WTC11 (cell line): ENCODE measurements at regions not wholly inside any gene's neighbourhood (a gene's known extent, or its start where the extent isn't known, plus 50 kb on each side); places are given as distances from the start of the nearest gene placed in this dataset.

Source experiments
- ATAC-seq: fragments of 200-7000 bp; cut with Tn5 transposase; 2 replicates; pipeline ENCODE4 v1.10.0; 2021; ENCODE audit warnings: mild to moderate bottlenecking, moderate library complexity
- CTCF ChIA-PET: fragments of 300-600 bp; sonication (Branson Sonifier 250); formaldehyde crosslinking; loops from one replicate; lab custom pipeline; 2021; ENCODE audit warnings: antibody characterized with exemption; lab: Charles Lee
- POLR2A ChIA-PET: fragments of 350-600 bp; sonication (Branson Sonifier 250); formaldehyde crosslinking; loops from one replicate; lab custom pipeline; 2021; ENCODE audit warnings: antibody characterized with exemption; lab: Charles Lee
- DNase-seq: peaks from one replicate; pipeline ENCODE4 v3.0.0; 2021; ENCODE audit warnings: low spot score
- H3K27ac Mint-ChIP-seq: 2 replicates; pipeline ENCODE4 v1.8.0; 2021; ENCODE audit warnings: mixed read lengths
- H3K27me3 Mint-ChIP-seq: 2 replicates; pipeline ENCODE4 v1.8.0; 2021; ENCODE audit warnings: low read depth, mild to moderate bottlenecking, moderate library complexity, mixed read lengths
- H3K36me3 Mint-ChIP-seq: 2 replicates; pipeline ENCODE4 v1.8.0; 2021; ENCODE audit warnings: mixed read lengths
- H3K4me1 Mint-ChIP-seq: 2 replicates; pipeline ENCODE4 v1.8.0; 2022; ENCODE audit warnings: mixed read lengths
- H3K4me3 Mint-ChIP-seq: 2 replicates; pipeline ENCODE4 v1.8.0; 2021; ENCODE audit warnings: mild to moderate bottlenecking, moderate library complexity, mixed read lengths
- H3K9me3 Mint-ChIP-seq: 2 replicates; pipeline ENCODE4 v1.8.0; 2021; ENCODE audit warnings: mixed read lengths
- ARID4B ChIP-seq: sonication (generic); formaldehyde crosslinking; IDR thresholded peaks from 2 replicates; pipeline ENCODE4 v1.8.0; 2023; ENCODE audit warnings: missing genetic modification reagents, mild to moderate bottlenecking, borderline replicate concordance
- ATF1 ChIP-seq: sonication (generic); formaldehyde crosslinking; IDR thresholded peaks from 2 replicates; pipeline ENCODE4 v1.8.1; 2023; ENCODE audit warnings: mild to moderate bottlenecking, moderate library complexity, missing genetic modification reagents
- FOXJ3 ChIP-seq: sonication (generic); formaldehyde crosslinking; IDR thresholded peaks from 2 replicates; pipeline ENCODE4 v1.9.0; 2021; ENCODE audit warnings: missing genetic modification reagents, mild to moderate bottlenecking, borderline replicate concordance
- FOXK1 ChIP-seq: sonication (generic); formaldehyde crosslinking; IDR thresholded peaks from 2 replicates; pipeline ENCODE4 v1.8.0; 2022; ENCODE audit warnings: mild to moderate bottlenecking, moderate library complexity, missing genetic modification reagents
- JUN ChIP-seq: sonication (generic); formaldehyde crosslinking; IDR thresholded peaks from 2 replicates; pipeline ENCODE4 v1.8.0; 2023; ENCODE audit warnings: mild to moderate bottlenecking, missing genetic modification reagents
- MXD4 ChIP-seq: fragments of 250-450 bp; sonication (Bioruptor Pico); IDR thresholded peaks from 2 replicates; pipeline ENCODE4 v1.8.0; 2021; ENCODE audit warnings: mild to moderate bottlenecking, moderate library complexity, borderline replicate concordance
- NFYB ChIP-seq: sonication (generic); formaldehyde crosslinking; conservative IDR thresholded peaks from 2 replicates; pipeline ENCODE4 v1.8.0; 2022; ENCODE audit warnings: low read depth, missing genetic modification reagents
- PRRX2 ChIP-seq: fragments of 250-450 bp; sonication (Bioruptor Pico); IDR thresholded peaks from 2 replicates; pipeline ENCODE4 v1.8.0; 2021; ENCODE audit warnings: mild to moderate bottlenecking
- RELA ChIP-seq: sonication (generic); formaldehyde crosslinking; IDR thresholded peaks from 2 replicates; pipeline ENCODE4 v1.8.1; 2022; ENCODE audit warnings: missing genetic modification reagents, mild to moderate bottlenecking, borderline replicate concordance
- TEAD4 ChIP-seq: sonication (generic); formaldehyde crosslinking; IDR thresholded peaks from 2 replicates; pipeline ENCODE4 v1.8.0; 2022; ENCODE audit warnings: mild to moderate bottlenecking, missing genetic modification reagents
- USF1 ChIP-seq: sonication (generic); formaldehyde crosslinking; IDR thresholded peaks from 2 replicates; pipeline ENCODE4 v1.8.0; 2022; ENCODE audit warnings: mild to moderate bottlenecking, missing genetic modification reagents
- ZBTB21 ChIP-seq: sonication (generic); formaldehyde crosslinking; IDR thresholded peaks from 2 replicates; pipeline ENCODE4 v1.8.1; 2023; ENCODE audit warnings: mild to moderate bottlenecking, missing genetic modification reagents, borderline replicate concordance
- ZNF121 ChIP-seq: sonication (generic); formaldehyde crosslinking; IDR thresholded peaks from 2 replicates; pipeline ENCODE4 v1.8.0; 2023; ENCODE audit warnings: missing genetic modification reagents
- ZNF138 ChIP-seq: sonication (generic); formaldehyde crosslinking; conservative IDR thresholded peaks from 2 replicates; pipeline ENCODE4 v1.8.1; 2022; ENCODE audit warnings: mild to moderate bottlenecking, moderate library complexity, missing genetic modification reagents
- TF ChIP-seq, protein P1 (sequence below): sonication (generic); formaldehyde crosslinking; IDR thresholded peaks from 2 replicates; pipeline ENCODE4 v1.8.0; 2023; ENCODE audit warnings: mild to moderate bottlenecking, missing genetic modification reagents
- TF ChIP-seq, protein P2 (sequence below): sonication (generic); formaldehyde crosslinking; IDR thresholded peaks from 2 replicates; pipeline ENCODE4 v1.8.1; 2023; ENCODE audit warnings: mild to moderate bottlenecking, missing genetic modification reagents
- TF ChIP-seq, protein P3 (sequence below): sonication (generic); formaldehyde crosslinking; IDR thresholded peaks from 2 replicates; pipeline ENCODE4 v1.8.1; 2023; ENCODE audit warnings: mild to moderate bottlenecking, missing genetic modification reagents, moderate library complexity
- TF ChIP-seq, protein P4 (sequence below): sonication (generic); formaldehyde crosslinking; IDR thresholded peaks from 2 replicates; pipeline ENCODE4 v1.8.0; 2022; ENCODE audit warnings: mild to moderate bottlenecking, missing genetic modification reagents
- TF ChIP-seq, protein P5 (sequence below): sonication (generic); formaldehyde crosslinking; IDR thresholded peaks from 2 replicates; pipeline ENCODE4 v1.8.1; 2022; ENCODE audit warnings: mild to moderate bottlenecking, missing genetic modification reagents, moderate library complexity, borderline replicate concordance

GRCh38 chr7:35371221-35371620 lies 117.3 kb upstream of the TBX20 start:
- Mint-ChIP-seq H3K27me3 (peaks cover 20% of the 10 kb centered on the region), H3K4me1 (peaks cover 26% of the 10 kb centered on the region), H3K36me3 (no peaks in the 10 kb centered on the region; the same call in 1 of the 2 replicates), H3K9me3 (peaks cover 28% of the 10 kb centered on the region), H3K27ac (no peak overlapping the region), H3K4me3 (no peak overlapping the region)
- ChIA-PET CTCF (interaction anchor here (0.6 kb wide), 1 partner anchor 58 kb away, joined by 3 read pairs; no protein-coding TSS in a partner anchor), POLR2A (no interaction called here)
- TF ChIP-seq, protein P1, sequence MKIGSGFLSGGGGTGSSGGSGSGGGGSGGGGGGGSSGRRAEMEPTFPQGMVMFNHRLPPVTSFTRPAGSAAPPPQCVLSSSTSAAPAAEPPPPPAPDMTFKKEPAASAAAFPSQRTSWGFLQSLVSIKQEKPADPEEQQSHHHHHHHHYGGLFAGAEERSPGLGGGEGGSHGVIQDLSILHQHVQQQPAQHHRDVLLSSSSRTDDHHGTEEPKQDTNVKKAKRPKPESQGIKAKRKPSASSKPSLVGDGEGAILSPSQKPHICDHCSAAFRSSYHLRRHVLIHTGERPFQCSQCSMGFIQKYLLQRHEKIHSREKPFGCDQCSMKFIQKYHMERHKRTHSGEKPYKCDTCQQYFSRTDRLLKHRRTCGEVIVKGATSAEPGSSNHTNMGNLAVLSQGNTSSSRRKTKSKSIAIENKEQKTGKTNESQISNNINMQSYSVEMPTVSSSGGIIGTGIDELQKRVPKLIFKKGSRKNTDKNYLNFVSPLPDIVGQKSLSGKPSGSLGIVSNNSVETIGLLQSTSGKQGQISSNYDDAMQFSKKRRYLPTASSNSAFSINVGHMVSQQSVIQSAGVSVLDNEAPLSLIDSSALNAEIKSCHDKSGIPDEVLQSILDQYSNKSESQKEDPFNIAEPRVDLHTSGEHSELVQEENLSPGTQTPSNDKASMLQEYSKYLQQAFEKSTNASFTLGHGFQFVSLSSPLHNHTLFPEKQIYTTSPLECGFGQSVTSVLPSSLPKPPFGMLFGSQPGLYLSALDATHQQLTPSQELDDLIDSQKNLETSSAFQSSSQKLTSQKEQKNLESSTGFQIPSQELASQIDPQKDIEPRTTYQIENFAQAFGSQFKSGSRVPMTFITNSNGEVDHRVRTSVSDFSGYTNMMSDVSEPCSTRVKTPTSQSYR (CRISPR knock-in tag): no peak
- TF ChIP-seq PRRX2 (CRISPR knock-in tag) (no peak), RELA (CRISPR knock-in tag) (no peak), ZBTB21 (CRISPR knock-in tag) (no peak), MXD4 (CRISPR knock-in tag) (no peak), ARID4B (no peak), ZNF121 (CRISPR knock-in tag) (no peak), FOXK1 (CRISPR knock-in tag) (no peak), FOXJ3 (CRISPR knock-in tag) (no peak), JUN (CRISPR knock-in tag) (no peak), USF1 (CRISPR knock-in tag) (no peak), NFYB (CRISPR knock-in tag) (no peak), ZNF138 (CRISPR knock-in tag) (no peak), TEAD4 (CRISPR knock-in tag) (no peak), ATF1 (no peak)
- TF ChIP-seq, protein P2, sequence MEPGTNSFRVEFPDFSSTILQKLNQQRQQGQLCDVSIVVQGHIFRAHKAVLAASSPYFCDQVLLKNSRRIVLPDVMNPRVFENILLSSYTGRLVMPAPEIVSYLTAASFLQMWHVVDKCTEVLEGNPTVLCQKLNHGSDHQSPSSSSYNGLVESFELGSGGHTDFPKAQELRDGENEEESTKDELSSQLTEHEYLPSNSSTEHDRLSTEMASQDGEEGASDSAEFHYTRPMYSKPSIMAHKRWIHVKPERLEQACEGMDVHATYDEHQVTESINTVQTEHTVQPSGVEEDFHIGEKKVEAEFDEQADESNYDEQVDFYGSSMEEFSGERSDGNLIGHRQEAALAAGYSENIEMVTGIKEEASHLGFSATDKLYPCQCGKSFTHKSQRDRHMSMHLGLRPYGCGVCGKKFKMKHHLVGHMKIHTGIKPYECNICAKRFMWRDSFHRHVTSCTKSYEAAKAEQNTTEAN: no peak
- TF ChIP-seq, protein P3, sequence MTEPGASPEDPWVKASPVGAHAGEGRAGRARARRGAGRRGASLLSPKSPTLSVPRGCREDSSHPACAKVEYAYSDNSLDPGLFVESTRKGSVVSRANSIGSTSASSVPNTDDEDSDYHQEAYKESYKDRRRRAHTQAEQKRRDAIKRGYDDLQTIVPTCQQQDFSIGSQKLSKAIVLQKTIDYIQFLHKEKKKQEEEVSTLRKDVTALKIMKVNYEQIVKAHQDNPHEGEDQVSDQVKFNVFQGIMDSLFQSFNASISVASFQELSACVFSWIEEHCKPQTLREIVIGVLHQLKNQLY (CRISPR knock-in tag): no peak
- TF ChIP-seq, protein P4, sequence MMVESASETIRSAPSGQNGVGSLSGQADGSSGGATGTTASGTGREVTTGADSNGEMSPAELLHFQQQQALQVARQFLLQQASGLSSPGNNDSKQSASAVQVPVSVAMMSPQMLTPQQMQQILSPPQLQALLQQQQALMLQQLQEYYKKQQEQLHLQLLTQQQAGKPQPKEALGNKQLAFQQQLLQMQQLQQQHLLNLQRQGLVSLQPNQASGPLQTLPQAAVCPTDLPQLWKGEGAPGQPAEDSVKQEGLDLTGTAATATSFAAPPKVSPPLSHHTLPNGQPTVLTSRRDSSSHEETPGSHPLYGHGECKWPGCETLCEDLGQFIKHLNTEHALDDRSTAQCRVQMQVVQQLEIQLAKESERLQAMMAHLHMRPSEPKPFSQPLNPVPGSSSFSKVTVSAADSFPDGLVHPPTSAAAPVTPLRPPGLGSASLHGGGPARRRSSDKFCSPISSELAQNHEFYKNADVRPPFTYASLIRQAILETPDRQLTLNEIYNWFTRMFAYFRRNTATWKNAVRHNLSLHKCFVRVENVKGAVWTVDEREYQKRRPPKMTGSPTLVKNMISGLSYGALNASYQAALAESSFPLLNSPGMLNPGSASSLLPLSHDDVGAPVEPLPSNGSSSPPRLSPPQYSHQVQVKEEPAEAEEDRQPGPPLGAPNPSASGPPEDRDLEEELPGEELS (CRISPR knock-in tag): no peak
- TF ChIP-seq, protein P5, sequence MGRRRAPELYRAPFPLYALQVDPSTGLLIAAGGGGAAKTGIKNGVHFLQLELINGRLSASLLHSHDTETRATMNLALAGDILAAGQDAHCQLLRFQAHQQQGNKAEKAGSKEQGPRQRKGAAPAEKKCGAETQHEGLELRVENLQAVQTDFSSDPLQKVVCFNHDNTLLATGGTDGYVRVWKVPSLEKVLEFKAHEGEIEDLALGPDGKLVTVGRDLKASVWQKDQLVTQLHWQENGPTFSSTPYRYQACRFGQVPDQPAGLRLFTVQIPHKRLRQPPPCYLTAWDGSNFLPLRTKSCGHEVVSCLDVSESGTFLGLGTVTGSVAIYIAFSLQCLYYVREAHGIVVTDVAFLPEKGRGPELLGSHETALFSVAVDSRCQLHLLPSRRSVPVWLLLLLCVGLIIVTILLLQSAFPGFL: no peak
- DNase-seq: no peak
- no peak for ATAC-seq
